ENCODE measurements at regions not wholly inside any gene's neighbourhood (a gene's known extent, or its start where the extent isn't known, plus 50 kb on each side); places are given as distances from the start of the nearest gene placed in this dataset.

DNA sequence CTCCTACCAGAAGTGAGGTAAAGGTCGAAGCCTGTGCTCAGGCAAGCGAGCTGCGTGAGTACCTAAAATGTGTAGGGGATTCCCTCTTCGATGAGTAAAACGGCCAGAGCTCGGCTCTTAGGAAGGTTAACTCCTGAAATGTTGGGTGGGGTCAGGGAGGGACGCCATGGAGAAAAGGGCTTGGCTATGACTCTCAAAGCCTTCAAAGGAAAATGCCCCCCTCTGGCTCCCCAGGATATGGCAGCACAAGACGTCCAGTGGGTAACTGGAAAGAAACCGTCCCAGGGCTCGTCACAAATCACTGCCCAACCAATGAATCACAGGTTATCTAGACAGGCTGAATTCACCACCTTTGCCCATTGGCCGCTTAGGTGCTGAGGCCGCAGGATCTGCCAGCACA, 58.0 kb downstream of the CALML3 start (continued):
- TF ChIP-seq, protein P1, sequence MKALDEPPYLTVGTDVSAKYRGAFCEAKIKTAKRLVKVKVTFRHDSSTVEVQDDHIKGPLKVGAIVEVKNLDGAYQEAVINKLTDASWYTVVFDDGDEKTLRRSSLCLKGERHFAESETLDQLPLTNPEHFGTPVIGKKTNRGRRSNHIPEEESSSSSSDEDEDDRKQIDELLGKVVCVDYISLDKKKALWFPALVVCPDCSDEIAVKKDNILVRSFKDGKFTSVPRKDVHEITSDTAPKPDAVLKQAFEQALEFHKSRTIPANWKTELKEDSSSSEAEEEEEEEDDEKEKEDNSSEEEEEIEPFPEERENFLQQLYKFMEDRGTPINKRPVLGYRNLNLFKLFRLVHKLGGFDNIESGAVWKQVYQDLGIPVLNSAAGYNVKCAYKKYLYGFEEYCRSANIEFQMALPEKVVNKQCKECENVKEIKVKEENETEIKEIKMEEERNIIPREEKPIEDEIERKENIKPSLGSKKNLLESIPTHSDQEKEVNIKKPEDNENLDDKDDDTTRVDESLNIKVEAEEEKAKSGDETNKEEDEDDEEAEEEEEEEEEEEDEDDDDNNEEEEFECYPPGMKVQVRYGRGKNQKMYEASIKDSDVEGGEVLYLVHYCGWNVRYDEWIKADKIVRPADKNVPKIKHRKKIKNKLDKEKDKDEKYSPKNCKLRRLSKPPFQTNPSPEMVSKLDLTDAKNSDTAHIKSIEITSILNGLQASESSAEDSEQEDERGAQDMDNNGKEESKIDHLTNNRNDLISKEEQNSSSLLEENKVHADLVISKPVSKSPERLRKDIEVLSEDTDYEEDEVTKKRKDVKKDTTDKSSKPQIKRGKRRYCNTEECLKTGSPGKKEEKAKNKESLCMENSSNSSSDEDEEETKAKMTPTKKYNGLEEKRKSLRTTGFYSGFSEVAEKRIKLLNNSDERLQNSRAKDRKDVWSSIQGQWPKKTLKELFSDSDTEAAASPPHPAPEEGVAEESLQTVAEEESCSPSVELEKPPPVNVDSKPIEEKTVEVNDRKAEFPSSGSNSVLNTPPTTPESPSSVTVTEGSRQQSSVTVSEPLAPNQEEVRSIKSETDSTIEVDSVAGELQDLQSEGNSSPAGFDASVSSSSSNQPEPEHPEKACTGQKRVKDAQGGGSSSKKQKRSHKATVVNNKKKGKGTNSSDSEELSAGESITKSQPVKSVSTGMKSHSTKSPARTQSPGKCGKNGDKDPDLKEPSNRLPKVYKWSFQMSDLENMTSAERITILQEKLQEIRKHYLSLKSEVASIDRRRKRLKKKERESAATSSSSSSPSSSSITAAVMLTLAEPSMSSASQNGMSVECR (CRISPR knock-in tag; IDR thresholded peaks at IDR 0.05), result no peak
- TF ChIP-seq CTBP1 (IDR thresholded peaks at IDR 0.05; ENCODE audit: borderline replicate concordance) (no peak), OTX1 (CRISPR knock-in tag; IDR thresholded peaks at IDR 0.05) (no peak), NBN (IDR thresholded peaks at IDR 0.05; ENCODE audit: low read depth) (no peak), GATA2 (CRISPR knock-in tag; IDR thresholded peaks at IDR 0.05) (no peak), RCOR1 (IDR thresholded peaks at IDR 0.05; ENCODE audit: borderline replicate concordance in 1 of 2, low read depth in 2 of 2, low read length in 2 of 2) (peak in 1 of 2 experiments; percentile 83; a peak in 2 of 4 replicates), SMC3 (conservative IDR thresholded peaks at IDR 0.05; ENCODE audit: insufficient read depth, low read depth, low read length) (peak; percentile 29; the same call in 1 of the 2 replicates)
- TF ChIP-seq, protein P2, sequence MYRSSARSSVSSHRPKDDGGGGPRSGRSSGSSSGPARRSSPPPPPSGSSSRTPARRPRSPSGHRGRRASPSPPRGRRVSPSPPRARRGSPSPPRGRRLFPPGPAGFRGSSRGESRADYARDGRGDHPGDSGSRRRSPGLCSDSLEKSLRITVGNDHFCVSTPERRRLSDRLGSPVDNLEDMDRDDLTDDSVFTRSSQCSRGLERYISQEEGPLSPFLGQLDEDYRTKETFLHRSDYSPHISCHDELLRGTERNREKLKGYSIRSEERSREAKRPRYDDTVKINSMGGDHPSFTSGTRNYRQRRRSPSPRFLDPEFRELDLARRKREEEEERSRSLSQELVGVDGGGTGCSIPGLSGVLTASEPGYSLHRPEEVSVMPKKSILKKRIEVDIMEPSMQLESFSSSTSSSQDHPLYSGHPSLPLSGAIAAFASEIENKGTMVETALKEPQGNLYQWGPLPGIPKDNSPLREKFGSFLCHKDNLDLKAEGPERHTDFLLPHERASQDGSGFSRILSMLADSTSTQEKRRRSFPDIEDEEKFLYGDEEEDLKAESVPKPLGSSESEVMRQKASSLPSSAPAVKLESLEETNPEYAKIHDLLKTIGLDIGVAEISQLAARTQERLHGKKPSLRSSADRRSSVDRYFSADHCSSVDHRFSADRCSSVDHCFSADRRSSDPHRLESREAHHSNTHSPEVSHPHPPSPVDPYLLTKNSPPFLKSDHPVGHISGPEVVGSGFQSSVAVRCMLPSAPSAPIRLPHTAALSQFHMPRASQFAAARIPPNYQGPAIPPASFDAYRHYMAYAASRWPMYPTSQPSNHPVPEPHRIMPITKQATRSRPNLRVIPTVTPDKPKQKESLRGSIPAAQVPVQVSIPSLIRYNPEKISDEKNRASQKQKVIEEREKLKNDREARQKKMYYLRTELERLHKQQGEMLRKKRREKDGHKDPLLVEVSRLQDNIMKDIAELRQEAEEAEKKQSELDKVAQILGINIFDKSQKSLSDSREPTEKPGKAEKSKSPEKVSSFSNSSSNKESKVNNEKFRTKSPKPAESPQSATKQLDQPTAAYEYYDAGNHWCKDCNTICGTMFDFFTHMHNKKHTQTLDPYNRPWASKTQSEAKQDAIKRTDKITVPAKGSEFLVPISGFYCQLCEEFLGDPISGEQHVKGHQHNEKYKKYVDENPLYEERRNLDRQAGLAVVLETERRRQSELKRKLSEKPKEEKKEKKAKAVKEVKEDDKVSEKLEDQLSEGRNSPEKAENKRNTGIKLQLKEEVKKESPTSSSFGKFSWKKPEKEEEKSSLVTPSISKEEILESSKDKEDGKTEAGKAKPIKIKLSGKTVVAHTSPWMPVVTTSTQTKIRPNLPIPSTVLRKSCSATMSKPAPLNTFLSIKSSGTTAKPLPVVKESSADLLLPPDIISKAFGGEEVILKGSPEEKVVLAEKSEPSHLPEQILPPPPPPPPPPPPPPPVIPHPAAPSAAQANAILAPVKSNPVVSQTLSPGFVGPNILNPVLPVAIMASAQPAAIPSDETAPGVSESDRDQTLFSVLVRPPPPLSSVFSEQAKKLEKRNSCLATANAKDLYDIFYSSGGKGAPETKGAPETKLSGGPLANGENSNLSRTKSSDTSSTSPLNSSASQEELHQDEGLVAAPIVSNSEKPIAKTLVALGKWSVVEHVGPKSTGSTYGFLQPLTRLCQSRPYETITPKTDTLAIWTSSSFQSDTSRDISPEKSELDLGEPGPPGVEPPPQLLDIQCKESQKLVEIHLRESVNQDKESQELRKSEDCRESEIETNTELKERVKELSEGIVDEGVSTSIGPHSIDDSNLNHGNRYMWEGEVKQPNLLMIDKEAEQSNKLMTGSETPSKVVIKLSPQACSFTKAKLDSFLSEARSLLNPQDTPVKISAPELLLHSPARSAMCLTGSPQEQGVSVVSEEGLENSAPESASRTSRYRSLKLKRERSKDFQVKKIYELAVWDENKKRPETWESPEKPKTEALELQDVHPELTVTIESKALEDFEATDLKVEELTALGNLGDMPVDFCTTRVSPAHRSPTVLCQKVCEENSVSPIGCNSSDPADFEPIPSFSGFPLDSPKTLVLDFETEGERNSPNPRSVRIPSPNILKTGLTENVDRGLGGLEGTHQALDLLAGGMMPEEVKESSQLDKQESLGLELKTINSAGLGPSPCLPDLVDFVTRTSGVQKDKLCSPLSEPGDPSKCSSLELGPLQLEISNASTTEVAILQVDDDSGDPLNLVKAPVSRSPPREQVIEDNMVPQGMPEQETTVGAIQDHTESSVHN (IDR thresholded peaks at IDR 0.05; ENCODE audit: borderline replicate concordance in 1 of 2, low read depth in 1 of 2), result no peak
- TF ChIP-seq, protein P3, sequence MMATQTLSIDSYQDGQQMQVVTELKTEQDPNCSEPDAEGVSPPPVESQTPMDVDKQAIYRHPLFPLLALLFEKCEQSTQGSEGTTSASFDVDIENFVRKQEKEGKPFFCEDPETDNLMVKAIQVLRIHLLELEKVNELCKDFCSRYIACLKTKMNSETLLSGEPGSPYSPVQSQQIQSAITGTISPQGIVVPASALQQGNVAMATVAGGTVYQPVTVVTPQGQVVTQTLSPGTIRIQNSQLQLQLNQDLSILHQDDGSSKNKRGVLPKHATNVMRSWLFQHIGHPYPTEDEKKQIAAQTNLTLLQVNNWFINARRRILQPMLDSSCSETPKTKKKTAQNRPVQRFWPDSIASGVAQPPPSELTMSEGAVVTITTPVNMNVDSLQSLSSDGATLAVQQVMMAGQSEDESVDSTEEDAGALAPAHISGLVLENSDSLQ (IDR thresholded peaks at IDR 0.05), result peak; percentile 36; the same call in 1 of the 2 replicates
- TF ChIP-seq, protein P4, sequence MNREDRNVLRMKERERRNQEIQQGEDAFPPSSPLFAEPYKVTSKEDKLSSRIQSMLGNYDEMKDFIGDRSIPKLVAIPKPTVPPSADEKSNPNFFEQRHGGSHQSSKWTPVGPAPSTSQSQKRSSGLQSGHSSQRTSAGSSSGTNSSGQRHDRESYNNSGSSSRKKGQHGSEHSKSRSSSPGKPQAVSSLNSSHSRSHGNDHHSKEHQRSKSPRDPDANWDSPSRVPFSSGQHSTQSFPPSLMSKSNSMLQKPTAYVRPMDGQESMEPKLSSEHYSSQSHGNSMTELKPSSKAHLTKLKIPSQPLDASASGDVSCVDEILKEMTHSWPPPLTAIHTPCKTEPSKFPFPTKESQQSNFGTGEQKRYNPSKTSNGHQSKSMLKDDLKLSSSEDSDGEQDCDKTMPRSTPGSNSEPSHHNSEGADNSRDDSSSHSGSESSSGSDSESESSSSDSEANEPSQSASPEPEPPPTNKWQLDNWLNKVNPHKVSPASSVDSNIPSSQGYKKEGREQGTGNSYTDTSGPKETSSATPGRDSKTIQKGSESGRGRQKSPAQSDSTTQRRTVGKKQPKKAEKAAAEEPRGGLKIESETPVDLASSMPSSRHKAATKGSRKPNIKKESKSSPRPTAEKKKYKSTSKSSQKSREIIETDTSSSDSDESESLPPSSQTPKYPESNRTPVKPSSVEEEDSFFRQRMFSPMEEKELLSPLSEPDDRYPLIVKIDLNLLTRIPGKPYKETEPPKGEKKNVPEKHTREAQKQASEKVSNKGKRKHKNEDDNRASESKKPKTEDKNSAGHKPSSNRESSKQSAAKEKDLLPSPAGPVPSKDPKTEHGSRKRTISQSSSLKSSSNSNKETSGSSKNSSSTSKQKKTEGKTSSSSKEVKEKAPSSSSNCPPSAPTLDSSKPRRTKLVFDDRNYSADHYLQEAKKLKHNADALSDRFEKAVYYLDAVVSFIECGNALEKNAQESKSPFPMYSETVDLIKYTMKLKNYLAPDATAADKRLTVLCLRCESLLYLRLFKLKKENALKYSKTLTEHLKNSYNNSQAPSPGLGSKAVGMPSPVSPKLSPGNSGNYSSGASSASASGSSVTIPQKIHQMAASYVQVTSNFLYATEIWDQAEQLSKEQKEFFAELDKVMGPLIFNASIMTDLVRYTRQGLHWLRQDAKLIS (CRISPR knock-in tag; IDR thresholded peaks at IDR 0.05), result 0 out of 2 replicates have a peak, but pooled peaks have one; percentile 38

Data from K562 (cell line).